ELR (cell line): ENCODE measurements at regions not wholly inside any gene's neighbourhood (a gene's known extent, or its start where the extent isn't known, plus 50 kb on each side); places are given as distances from the start of the nearest gene placed in this dataset.
"Not testable (repeated sequence)": the region's sequence is repeated elsewhere in the genome, so short reads cannot be mapped to it uniquely, and the experiment has no call there.

Source experiments
- DNase-seq: peaks from one replicate; pipeline ENCODE4 v3.0.0-alpha.2; 2015; ENCODE audit warnings: low read depth

DNA sequence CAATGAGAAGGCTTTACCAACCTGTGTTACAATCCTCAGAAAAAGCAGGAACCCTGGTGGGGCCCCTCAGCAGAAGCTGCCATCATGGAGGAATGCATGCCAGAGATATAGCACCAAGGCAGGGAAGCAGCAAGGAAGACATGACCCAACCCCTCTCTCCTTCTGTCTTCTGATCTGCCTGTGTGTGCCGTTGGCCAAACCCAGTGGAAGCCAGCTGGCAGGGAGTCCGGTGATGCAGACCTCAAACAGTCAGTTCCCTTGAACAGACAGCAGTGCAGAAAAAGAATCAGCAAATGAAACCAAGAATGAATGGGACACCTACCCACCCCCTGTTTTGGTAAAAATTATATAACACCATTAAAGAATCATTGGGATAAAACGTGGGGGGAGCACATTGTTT, 234.2 kb downstream of the ZNF608 start:
- DNase-seq: no peak

DNA sequence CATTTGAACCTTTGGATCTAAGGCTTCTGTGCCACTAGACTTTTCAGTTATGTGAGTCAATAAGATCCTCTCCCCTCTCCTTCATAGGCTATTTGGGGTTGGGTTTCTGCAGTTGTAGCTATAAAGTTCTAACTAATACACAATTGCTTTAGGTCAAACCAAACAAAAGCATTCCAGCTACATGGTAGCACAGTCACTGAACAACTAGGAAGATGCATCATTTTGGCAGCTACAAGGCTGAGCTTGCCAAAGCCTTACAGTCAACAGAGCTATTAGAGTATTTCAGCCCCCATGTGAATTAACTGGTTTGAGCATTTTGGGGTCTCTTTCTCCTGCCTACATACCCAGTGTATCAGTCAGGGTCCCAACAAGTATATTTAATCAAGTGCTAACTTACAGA, 234.6 kb downstream of the ZNF608 start:
- no peak for DNase-seq

DNA sequence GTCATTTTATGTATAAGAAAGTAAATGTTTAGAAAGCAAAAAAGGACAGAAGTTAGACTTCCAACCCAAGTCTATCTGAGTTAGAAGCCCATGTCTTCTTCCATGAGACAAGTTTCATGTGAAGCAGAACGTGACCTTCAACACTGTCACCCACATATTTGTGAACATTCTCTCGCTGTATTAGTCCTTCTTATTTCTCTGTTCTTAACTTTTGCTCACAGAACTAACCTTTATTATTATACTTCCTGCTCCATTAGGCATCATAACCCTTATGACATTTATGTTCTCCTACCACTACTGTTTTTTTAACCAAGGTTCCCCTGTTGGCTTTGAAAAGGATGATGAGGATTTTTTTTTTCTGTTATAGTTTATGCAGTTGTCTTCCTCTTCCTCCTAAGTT, 238.8 kb downstream of the ZNF608 start:
- DNase-seq: no peak

GRCh38 chr5:124504081-124504916, 242.1 kb downstream of the ZNF608 start:
- no peak for DNase-seq

GRCh38 chr5:124502551-124502950, 243.9 kb downstream of the ZNF608 start:
- no peak for DNase-seq

DNA sequence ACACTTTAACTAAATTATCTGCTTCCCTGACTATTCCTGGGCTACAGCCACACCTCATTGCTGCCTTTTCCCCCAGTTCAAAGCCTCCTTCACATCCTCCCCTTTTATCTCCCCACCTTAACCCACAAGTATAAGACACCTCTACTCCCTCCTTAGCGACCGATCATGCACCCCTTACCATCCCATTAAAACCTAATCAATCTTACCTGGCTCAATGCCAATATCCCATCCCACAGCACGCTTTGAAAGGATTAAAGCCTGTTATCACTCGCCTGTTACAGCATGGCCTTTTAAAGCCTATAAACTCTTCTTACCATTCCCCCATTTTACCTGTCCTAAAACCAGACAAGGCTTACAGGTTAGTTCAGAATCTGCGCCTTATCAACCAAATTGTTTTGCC, 246.6 kb downstream of the ZNF608 start:
- DNase-seq: not testable (repeated sequence)

DNA sequence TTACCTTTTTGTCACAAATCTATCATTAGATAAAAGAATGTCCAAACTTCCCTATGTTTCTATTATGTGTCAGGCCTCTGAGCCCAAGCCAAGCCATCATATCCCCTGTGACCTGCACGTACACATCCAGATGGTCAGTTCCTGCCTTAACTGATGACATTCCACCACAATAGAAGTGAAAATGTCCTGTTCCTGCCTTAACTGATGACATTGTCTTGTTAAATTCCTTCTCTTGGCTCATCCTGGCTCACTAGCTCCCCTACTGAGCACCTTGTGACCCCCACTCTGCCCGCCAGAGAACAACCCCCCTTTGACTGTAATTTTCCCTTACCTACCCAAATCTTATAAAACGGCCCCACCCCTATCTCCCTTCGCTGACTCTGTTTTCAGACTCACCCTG, 249.5 kb downstream of the ZNF608 start:
- DNase-seq: not testable (repeated sequence)

GRCh38 chr5:124494540-124495116, 251.8 kb downstream of the ZNF608 start:
- no peak for DNase-seq

GRCh38 chr5:124492444-124493224, 253.8 kb downstream of the ZNF608 start:
- DNase-seq: no peak

GRCh38 chr5:124490315-124490714, 256.1 kb downstream of the ZNF608 start:
- DNase-seq: not testable (repeated sequence)

GRCh38 chr5:124481419-124481818, 265.0 kb downstream of the ZNF608 start:
- no peak for DNase-seq

DNA sequence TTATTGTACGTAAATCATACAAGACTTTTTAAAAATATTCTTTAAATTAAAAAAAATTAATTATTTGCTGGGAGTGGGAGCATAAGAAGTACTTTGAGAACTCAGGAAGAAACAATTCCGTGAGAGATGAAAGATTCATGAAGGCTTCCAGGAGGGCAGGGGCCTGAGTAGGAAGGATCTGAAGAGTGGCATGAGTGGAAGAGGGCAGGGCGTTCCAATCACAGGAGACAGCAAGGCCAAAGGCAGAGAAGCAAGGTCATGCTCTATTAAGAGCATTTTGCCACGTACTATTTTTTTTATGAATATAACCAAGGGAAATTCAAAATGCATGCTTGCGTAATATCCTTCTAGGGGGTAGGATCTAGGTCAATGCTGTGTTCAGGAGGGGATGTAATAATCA, 265.5 kb downstream of the ZNF608 start:
- DNase-seq: no peak

DNA sequence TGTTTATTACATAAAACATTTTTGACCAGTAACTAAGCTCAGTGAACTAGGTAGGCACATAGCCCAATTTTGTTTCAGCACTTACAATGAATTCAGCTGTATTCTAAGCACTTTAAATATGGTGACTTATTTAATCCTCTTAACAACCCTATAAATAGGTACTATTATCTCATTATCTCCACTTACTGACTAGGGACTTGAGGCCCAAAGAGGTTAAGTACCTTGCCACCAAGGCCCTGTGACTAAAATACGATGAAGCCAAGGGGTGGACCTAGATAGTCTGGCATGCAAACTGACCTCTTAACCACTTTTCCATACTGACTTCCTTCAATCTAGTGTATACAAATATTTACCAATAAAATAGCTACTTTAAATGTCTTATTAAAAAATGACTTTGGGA, 266.4 kb downstream of the ZNF608 start:
- no peak for DNase-seq

DNA sequence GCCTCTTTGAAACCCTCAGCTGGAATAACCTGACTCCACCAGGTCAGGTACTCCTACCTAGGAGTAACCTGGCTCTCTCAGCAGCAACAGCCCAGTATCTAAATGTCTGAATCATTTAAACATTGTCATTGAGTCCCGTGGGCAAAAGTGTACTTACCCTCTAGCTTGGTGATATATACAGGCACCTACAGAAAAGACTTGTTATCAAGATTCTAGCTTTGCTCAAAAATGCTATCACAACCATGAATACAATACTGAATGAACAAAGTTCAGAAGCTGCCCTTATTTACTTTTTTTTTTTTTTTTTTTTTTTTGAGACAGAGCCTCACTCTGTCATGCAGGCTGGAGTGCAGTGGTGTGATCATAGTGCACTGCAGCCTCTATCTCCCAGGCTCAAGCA, 268.2 kb downstream of the ZNF608 start:
- DNase-seq: no peak

DNA sequence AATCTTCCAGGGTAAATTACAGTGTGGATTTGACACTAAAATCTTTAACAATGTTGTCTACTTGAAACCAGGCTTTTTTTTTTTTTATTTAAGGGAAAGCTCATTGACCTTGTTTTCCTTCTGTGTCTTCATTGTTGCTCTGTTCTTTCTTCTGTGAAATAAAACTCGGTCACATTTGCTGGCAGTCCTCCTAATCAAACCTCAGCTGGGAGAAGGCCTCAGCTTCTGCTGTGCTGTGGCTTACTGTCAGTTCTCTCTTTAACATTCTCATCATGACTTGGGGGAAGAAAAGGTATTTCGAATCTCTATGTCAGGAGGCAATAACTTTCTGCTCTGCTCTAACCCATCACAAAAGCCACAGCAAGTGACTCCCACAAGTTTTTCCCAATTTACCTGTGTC, 268.9 kb downstream of the ZNF608 start:
- no peak for DNase-seq

- DNase-seq: no peak
Observed at GRCh38 chr5:124477062-124477461, 269.4 kb downstream of the ZNF608 start.

DNA sequence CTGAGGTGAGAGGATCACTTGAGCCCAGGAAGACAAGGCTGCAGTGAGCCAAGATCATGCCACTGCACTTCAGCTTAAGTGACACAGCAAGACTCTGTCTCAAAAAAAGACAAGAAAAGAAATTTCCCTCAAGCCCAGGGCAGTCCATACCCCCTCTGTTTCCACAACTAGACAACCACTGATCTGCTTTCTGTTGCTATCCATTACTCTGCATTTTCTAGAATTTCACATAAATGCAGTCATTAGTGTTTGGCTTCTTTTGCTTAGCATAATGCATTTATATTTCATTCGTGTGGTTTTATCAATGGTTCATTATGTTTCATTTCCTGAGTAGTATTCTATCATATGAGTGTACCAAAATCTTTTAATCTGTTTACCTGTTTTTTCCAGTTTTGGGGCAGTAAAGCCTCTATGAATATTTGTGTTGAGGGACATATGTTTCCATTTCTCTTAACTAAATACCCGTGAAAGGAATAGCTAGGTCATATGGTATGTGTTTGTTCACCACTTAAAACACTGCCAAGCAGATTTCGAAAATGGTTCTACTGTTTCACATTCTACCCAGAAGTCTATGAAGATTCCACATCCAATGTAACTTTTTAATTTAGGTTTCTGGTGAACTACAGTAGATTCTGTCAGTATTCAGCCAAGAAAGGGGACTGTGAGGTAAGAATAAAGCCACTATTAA, 271.8 kb downstream of the ZNF608 start:
- DNase-seq: no peak

DNA sequence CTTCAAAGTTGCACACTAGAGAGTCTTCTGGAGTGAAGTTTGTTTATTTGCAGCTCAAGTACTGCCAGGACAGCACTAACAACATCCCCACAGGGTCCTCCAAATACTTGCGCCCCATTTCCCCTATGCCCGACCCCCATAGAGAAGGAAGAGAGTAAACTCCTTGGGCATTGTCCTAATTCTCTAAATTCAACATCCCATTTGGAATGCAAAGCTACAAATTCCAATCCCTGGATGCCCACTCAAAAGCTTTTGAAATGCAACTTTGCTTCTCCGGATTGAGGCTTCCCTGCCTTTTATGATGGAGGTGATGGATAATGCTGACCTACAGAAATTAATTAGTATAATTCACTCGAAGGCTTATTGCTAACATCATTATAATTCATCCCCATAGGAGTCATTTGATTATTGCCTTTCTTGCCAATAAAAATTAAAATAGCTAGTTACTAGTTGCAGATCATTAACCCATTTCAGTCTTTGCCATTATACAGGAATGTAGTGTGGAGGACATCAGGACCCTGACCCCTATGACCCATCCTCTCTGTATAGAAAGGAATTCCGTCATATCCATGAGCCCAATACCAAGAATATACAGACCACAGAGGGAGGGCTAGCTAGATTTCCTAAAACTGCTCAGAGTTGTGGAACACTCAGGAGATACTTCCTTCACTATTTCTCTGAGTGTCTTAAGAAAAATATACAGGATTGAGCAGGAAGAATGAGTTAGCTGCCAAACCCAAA, 277.6 kb downstream of the ZNF608 start:
- no peak for DNase-seq

GRCh38 chr5:124467745-124468144, 278.7 kb downstream of the ZNF608 start:
- DNase-seq: no peak

- DNase-seq: no peak
Observed at GRCh38 chr5:124466011-124466410, 280.4 kb downstream of the ZNF608 start.

- DNase-seq: no peak
Observed at GRCh38 chr5:124463851-124464250, 282.6 kb downstream of the ZNF608 start.

DNA sequence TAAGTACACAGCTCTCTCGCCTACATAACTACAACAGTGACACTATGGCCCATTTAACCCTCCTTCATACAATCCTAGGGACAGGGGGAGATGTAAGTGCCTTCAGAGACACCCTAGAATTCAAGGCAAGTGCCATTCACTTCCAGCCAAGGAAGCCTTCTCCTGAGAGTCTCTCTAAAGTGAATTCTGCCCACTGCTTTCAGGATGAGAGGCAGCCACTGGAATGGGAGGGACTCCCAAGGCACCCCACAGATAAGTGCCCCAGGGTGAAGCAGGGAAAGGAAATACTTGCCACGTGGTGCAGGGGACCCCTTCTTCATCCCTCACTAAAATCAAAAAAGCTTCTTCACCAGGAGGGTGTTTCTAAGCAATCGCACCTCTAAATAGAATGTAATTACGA, 283.7 kb downstream of the ZNF608 start:
- DNase-seq: no peak
